Ovary (tissue), 7 donors: ENCODE measurements at regions not wholly inside any gene's neighbourhood (a gene's known extent, or its start where the extent isn't known, plus 50 kb on each side); places are given as distances from the start of the nearest gene placed in this dataset.

Experiments used
- DNase-seq, 5 donors: peaks; one replicate each; pipeline ENCODE4 v3.0.0-alpha.2; 2019 to 2020
- H3K27ac ChIP-seq, 2 donors: fragments of 200-600 bp; one replicate each; pipeline versions ENCODE4 v1.5.1 to v1.8.0; 2019 to 2022
- H3K27me3 ChIP-seq: fragments of 200-600 bp; one replicate; pipeline ENCODE4 v1.8.0; 2022
- H3K36me3 ChIP-seq: fragments of 200-600 bp; sonication (generic); one replicate; pipeline ENCODE4 v1.5.1; 2019
- H3K4me1 ChIP-seq: one replicate; pipeline ENCODE4 v1.8.1; 2013; ENCODE audit warnings: mild to moderate bottlenecking, moderate library complexity; ENCODE audit not compliant: insufficient read depth
- H3K4me3 ChIP-seq: fragments of 200-600 bp; sonication (generic); one replicate; pipeline ENCODE4 v1.5.1; 2017
- H3K9me3 ChIP-seq, 2 donors: fragments of 200-600 bp in 1 of 2; sonication (generic) in 1 of 2; one replicate each; pipeline versions ENCODE4 v1.5.1 to v1.8.1; 2013 to 2019; ENCODE audit warnings: mild to moderate bottlenecking in 1 of 2, moderate library complexity in 1 of 2
- CTCF ChIP-seq, 3 donors: fragments of 450-650 bp in 2 of 3; fragments of 200-600 bp in 1 of 3; IDR thresholded peaks; one replicate each; pipeline versions ENCODE4 v1.5.1 to v1.8.0; 2016 to 2022; ENCODE audit warnings: antibody characterized with exemption in 3 of 3, mild to moderate bottlenecking in 1 of 3
- EP300 ChIP-seq: sonication (generic); formaldehyde crosslinking; IDR thresholded peaks from one replicate; pipeline ENCODE4 v1.6.1; 2017; ENCODE audit warnings: antibody characterized with exemption
- POLR2A ChIP-seq: fragments of 450-650 bp; IDR thresholded peaks from one replicate; pipeline ENCODE4 v1.6.1; 2017; ENCODE audit warnings: antibody characterized with exemption, mild to moderate bottlenecking, moderate library complexity
- WGBS, 3 donors: extraction: QIAGEN DNeasy Blood & Tissue Kit in 1 of 3; methylation state at CpG; one replicate each; pipeline versions ENCODE4 v1.1.5 to v1.1.7; 2013 to 2017; 5-methylcytosine and 5-hydroxymethylcytosine counted together
- intact Hi-C, 4 donors: fragments of 100-400 bp; cut with DNase I; formaldehyde crosslinking; loops; one replicate each; pipeline versions ENCODE4 v1.11.0 to v1.15.1; 2022 to 2023
- donor health status: DM: no; HTN: no; CAD: no; lungs with moderate emphysema.
- donor health status: DM: no; HTN: no; CAD: no.
- donor health status: Bipolar disorder and iron deficiency.
- donor health status: DM: no; HTN: no; CAD: no.
- donor health status: DM: yes; HTN: yes; CAD: no.

GRCh38 chr1:234997896-234998741 lies 130.5 kb downstream of the TOMM20 start:
- peak overlapping the region; percentile 62 to 64 for H3K27ac ChIP-seq
- no peaks in the 10 kb centered on the region for H3K27me3 ChIP-seq
- H3K4me3 ChIP-seq, result no peak overlapping the region
- WGBS, 3 donors, result 74 to 82% (median 75%) methylated on average over 17 of the region's 17 CpGs
- H3K9me3 ChIP-seq, result no peaks in the 10 kb centered on the region
- intact Hi-C loops, result loop anchor here in 3 of 4 donors (5.0 to 10.0 kb wide), 4 partner anchors 79 to 463 kb away; partner anchors contain the start of gene IRF2BP2 (in 1 of the 3)
- peak in 1 of 5 donors; percentile 59 for DNase-seq
- H3K36me3 ChIP-seq, result no peaks in the 10 kb centered on the region
- peaks cover 9% of the 10 kb centered on the region for H3K4me1 ChIP-seq
- TF ChIP-seq POLR2A, result no peak
- TF ChIP-seq EP300, result no peak

- Histone ChIP-seq H3K9me3 (no peaks in the 10 kb centered on the region), H3K36me3 (no peaks in the 10 kb centered on the region), H3K4me3 (no peak overlapping the region), H3K27ac (peak overlapping the region; percentile 62 to 64), H3K4me1 (peaks cover 9% of the 10 kb centered on the region), H3K27me3 (no peaks in the 10 kb centered on the region)
- TF ChIP-seq POLR2A (peak; percentile 22), EP300 (peak; percentile 78), CTCF (IDR thresholded peaks at IDR 0.05) (no peak)
- 17 to 22% (median 20%) methylated on average over 16 of the region's 16 CpGs for WGBS, 3 donors
- intact Hi-C loops, result loop anchor here in 3 of 4 donors (5.0 to 10.0 kb wide), 4 partner anchors 80 to 463 kb away; partner anchors contain the start of gene IRF2BP2 (in 1 of the 3)
- peak; percentile 93 to 97 (median 97) for DNase-seq
These were observed 131.3 kb downstream of the TOMM20 start for GRCh38 chr1:234997201-234997895.

GRCh38 chr1:234996245-234996757 lies 132.3 kb downstream of the TOMM20 start:
- no peaks in the 10 kb centered on the region for H3K27me3 ChIP-seq
- H3K9me3 ChIP-seq, result no peaks in the 10 kb centered on the region
- no peaks in the 10 kb centered on the region for H3K36me3 ChIP-seq
- H3K4me3 ChIP-seq, result no peak overlapping the region
- WGBS, 3 donors, result 78 to 84% (median 84%) methylated on average over 9 of the region's 9 CpGs
- no peak for DNase-seq
- intact Hi-C loops, result loop anchor here in 3 of 4 donors (5.0 to 10.0 kb wide), 4 partner anchors 81 to 462 kb away; partner anchors contain the start of gene IRF2BP2 (in 1 of the 3)
- H3K4me1 ChIP-seq, result peaks cover 9% of the 10 kb centered on the region
- peak overlapping the region in 1 of 2 donors; percentile 64 for H3K27ac ChIP-seq
- TF ChIP-seq CTCF (IDR thresholded peaks at IDR 0.05), result no peak
- TF ChIP-seq POLR2A, result no peak
- TF ChIP-seq EP300, result no peak

GRCh38 chr1:234994436-234995295 lies 134.0 kb downstream of the TOMM20 start:
- DNase-seq, result no peak
- no peak for TF ChIP-seq POLR2A
- no peak for TF ChIP-seq EP300
- no peak for TF ChIP-seq CTCF (IDR thresholded peaks at IDR 0.05)
- WGBS, 3 donors, result 74 to 84% (median 76%) methylated on average over 12 of the region's 12 CpGs
- Histone ChIP-seq H3K27me3 (no peaks in the 10 kb centered on the region), H3K4me3 (no peak overlapping the region), H3K4me1 (peaks cover 8% of the 10 kb centered on the region), H3K27ac (no peak overlapping the region), H3K36me3 (no peaks in the 10 kb centered on the region), H3K9me3 (no peaks in the 10 kb centered on the region)
- intact Hi-C loops, result loop anchor here in 3 of 4 donors (5.0 to 10.0 kb wide), 4 partner anchors 83 to 460 kb away; partner anchors contain the start of gene IRF2BP2 (in 1 of the 3)
